Esophagus squamous epithelium (tissue), 5 donors: ENCODE measurements at regions not wholly inside any gene's neighbourhood (a gene's known extent, or its start where the extent isn't known, plus 50 kb on each side); places are given as distances from the start of the nearest gene placed in this dataset.

Source experiments
- DNase-seq: peaks from one replicate; lab custom pipeline; 2025; lab: John Stamatoyannopoulos, UW
- H3K27ac ChIP-seq, 4 donors: fragments of 200-600 bp; sonication (generic); one replicate each; pipeline ENCODE4 v1.5.1; 2016 to 2019; ENCODE audit warnings: mild to moderate bottlenecking in 1 of 4
- H3K27me3 ChIP-seq, 4 donors: fragments of 200-600 bp; sonication (generic); 1 replicate in 3 of 4; 2 replicates in 1 of 4; pipeline versions ENCODE4 v1.5.1 to v1.6.0; 2017 to 2021; ENCODE audit warnings: antibody characterized with exemption in 1 of 4
- H3K36me3 ChIP-seq, 3 donors: fragments of 200-600 bp; sonication (generic); one replicate each; pipeline ENCODE4 v1.5.1; 2016 to 2019
- H3K4me1 ChIP-seq, 3 donors: fragments of 200-600 bp; sonication (generic); one replicate each; pipeline ENCODE4 v1.5.1; 2017 to 2019
- H3K4me3 ChIP-seq, 4 donors: fragments of 200-600 bp; sonication (generic); 1 replicate in 3 of 4; 2 replicates in 1 of 4; pipeline ENCODE4 v1.5.1; 2016 to 2019; ENCODE audit warnings: mild to moderate bottlenecking in 2 of 4, moderate library complexity in 1 of 4
- H3K9me3 ChIP-seq, 3 donors: fragments of 200-600 bp; sonication (generic); one replicate each; pipeline ENCODE4 v1.5.1; 2016 to 2019
- POLR2A ChIP-seq, 4 donors: fragments of 450-650 bp; IDR thresholded peaks; one replicate each; pipeline ENCODE4 v1.6.1; 2017; ENCODE audit warnings: antibody characterized with exemption in 4 of 4, mild to moderate bottlenecking in 4 of 4, moderate library complexity in 3 of 4
- WGBS, 2 donors: methylation state at CpG; one replicate each; pipeline ENCODE4 v1.1.5; 2018; 5-methylcytosine and 5-hydroxymethylcytosine counted together
- intact Hi-C: fragments of 100-400 bp; cut with DNase I; formaldehyde crosslinking; loops from one replicate; pipeline ENCODE4 v1.15.0; 2022
- TF ChIP-seq, protein P1 (sequence below), 6 experiments: fragments of 450-650 bp in 4 of 6; fragments of 200-600 bp in 2 of 6; sonication (generic) in 2 of 6; IDR thresholded peaks; one replicate each; pipeline ENCODE4 v1.5.1; 2016 to 2019; ENCODE audit warnings: antibody characterized with exemption in 6 of 6, mild to moderate bottlenecking in 4 of 6, moderate library complexity in 4 of 6
- donor health status: DM: yes; HTN: yes; CAD: no.

DNA sequence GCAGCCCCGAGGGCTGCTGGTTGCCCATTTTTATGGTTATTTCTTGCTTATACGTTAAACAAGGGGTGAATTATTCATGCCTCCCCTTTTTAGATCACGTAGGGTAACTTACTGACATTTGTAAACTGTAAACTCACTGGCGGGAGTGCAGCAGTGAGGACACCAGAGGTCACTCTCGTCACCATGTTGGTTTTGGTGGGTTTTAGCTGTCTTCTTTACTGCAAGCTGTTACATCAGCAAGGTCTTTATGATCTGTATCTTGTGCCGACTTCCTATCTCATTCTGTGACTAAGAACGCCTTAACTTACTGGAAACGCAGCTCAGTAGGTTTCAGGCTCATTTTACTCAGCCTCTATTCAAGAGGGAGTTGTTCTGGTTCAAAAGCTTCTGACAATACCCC, 155.0 kb upstream of the PRDM9 start:
- H3K36me3 ChIP-seq: no peaks in the 10 kb centered on the region
- no peaks in the 10 kb centered on the region for H3K4me1 ChIP-seq
- intact Hi-C loops: no loop called here
- no peak for DNase-seq
- WGBS, 2 donors: 59 to 66% methylated on average over 8 of the region's 8 CpGs
- no peaks in the 10 kb centered on the region for H3K27me3 ChIP-seq
- H3K9me3 ChIP-seq: peaks cover 0 to 4% (median 0%) of the 10 kb centered on the region in 3 donors
- TF ChIP-seq, protein P1, sequence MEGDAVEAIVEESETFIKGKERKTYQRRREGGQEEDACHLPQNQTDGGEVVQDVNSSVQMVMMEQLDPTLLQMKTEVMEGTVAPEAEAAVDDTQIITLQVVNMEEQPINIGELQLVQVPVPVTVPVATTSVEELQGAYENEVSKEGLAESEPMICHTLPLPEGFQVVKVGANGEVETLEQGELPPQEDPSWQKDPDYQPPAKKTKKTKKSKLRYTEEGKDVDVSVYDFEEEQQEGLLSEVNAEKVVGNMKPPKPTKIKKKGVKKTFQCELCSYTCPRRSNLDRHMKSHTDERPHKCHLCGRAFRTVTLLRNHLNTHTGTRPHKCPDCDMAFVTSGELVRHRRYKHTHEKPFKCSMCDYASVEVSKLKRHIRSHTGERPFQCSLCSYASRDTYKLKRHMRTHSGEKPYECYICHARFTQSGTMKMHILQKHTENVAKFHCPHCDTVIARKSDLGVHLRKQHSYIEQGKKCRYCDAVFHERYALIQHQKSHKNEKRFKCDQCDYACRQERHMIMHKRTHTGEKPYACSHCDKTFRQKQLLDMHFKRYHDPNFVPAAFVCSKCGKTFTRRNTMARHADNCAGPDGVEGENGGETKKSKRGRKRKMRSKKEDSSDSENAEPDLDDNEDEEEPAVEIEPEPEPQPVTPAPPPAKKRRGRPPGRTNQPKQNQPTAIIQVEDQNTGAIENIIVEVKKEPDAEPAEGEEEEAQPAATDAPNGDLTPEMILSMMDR (IDR thresholded peaks at IDR 0.05): no peak
- no peak for TF ChIP-seq POLR2A (IDR thresholded peaks at IDR 0.05)
- no peak overlapping the region for H3K4me3 ChIP-seq
- H3K27ac ChIP-seq: no peak overlapping the region

DNA sequence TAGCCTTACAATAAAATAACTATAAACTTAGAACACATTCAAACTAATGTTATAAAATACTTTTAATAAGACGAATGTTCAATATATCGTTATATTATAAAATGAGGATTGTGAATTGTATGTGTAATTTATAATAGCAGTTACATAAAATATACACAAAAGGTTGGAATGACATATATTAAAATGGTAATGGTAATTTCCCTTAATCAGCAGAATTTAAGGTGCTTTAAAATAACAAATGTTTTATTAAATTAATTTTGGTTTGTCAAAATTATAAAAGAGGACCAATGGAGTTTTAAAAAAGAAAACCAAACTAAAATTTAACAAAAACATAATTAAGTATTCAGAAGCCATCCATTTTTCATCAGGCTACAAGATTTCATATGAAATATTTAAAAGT, 164.3 kb upstream of the PRDM9 start:
- no peaks in the 10 kb centered on the region for H3K27me3 ChIP-seq
- H3K4me3 ChIP-seq: no peak overlapping the region
- H3K27ac ChIP-seq: no peak overlapping the region
- intact Hi-C loops: no loop called here
- TF ChIP-seq, protein P1 (IDR thresholded peaks at IDR 0.05): no peak
- TF ChIP-seq POLR2A (IDR thresholded peaks at IDR 0.05): no peak
- DNase-seq: no peak
- WGBS, 2 donors: 85% methylated on average over 2 of the region's 2 CpGs
- H3K4me1 ChIP-seq: no peaks in the 10 kb centered on the region
- no peaks in the 10 kb centered on the region for H3K9me3 ChIP-seq
- no peaks in the 10 kb centered on the region for H3K36me3 ChIP-seq

DNA sequence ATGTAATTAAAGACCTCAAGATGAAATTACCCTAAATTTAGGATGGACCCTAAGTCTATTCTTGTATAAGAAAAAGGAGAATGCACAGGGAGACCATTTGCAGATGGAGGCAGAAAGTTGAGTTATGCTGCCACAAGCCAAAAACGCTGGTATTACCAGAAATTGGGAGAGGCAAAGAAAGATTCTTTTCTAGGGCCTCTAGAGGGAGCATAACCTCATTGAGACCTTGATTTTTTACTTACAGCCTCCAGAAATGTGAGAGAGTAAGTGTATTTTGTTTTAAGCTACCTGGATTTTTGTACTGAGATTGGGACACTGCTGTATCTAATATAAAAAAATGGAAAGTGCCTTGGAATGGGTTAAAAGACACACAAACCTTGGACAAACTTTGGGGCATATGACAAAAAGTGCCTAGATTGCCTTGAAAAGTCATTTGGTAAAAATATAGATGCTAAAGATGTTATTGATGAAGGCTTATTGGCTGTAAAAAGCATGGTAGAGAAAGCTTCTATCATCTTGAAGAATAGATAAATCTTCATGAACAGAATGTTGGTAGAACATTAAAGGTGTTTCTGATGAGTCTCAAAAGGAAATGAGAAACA, 174.7 kb upstream of the PRDM9 start:
- Histone ChIP-seq H3K9me3 (no peaks in the 10 kb centered on the region), H3K27ac (no peak overlapping the region), H3K27me3 (no peaks in the 10 kb centered on the region), H3K4me1 (no peaks in the 10 kb centered on the region), H3K36me3 (no peaks in the 10 kb centered on the region), H3K4me3 (no peak overlapping the region)
- no peak for DNase-seq
- WGBS, 2 donors: 19 to 21% methylated on average over 1 of the region's 1 CpG
- intact Hi-C loops: no loop called here
- TF ChIP-seq POLR2A (IDR thresholded peaks at IDR 0.05): no peak
- TF ChIP-seq, protein P1 (IDR thresholded peaks at IDR 0.05): no peak

DNA sequence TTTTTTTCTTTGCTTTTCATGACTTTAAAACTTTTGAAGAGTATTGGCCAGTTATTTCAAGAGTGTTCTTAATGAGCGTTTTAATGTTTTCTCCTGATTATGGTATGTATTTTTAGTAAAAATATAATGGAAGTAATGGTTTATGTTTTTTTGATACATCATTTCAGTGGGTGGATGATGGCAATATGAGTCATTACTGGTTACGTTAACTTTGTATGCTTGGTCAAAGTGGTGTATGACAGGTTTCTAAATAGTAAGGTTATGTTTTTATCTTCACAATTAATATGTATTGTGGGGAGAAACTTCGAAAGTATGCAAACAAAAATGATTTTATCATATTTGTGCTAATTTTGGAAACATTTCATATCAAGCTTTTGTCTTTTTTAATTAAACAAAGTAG, 176.7 kb upstream of the PRDM9 start:
- Histone ChIP-seq H3K4me3 (no peak overlapping the region), H3K9me3 (no peaks in the 10 kb centered on the region), H3K27me3 (no peaks in the 10 kb centered on the region), H3K4me1 (no peaks in the 10 kb centered on the region), H3K27ac (no peak overlapping the region), H3K36me3 (no peaks in the 10 kb centered on the region)
- TF ChIP-seq, protein P1 (IDR thresholded peaks at IDR 0.05): no peak
- TF ChIP-seq POLR2A (IDR thresholded peaks at IDR 0.05): no peak
- WGBS, 2 donors: 51 to 57% methylated on average over 3 of the region's 3 CpGs
- no peak for DNase-seq
- intact Hi-C loops: no loop called here

DNA sequence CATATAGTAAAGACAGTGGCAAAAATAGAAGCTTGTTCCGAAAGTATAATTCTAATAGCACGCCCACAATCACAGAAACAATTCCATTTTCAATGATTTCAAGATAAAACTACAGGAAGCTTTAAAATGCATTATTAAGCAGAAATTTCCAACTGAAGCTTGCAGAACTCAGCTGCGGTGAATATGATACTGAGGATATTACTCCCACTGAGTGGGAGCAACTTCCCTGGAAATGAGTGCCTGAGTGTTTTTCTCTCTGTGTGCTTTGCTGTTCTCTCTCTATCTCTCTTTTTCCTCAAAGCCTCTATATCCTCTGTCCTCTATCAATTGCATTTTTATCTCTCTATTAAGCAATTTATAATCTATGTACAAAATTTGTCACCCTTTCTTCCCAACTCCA, 187.5 kb upstream of the PRDM9 start:
- Histone ChIP-seq H3K27me3 (no peaks in the 10 kb centered on the region), H3K27ac (no peak overlapping the region), H3K4me3 (no peak overlapping the region), H3K36me3 (no peaks in the 10 kb centered on the region), H3K4me1 (no peaks in the 10 kb centered on the region), H3K9me3 (peaks cover 0 to 6% (median 0%) of the 10 kb centered on the region in 3 donors)
- intact Hi-C loops: no loop called here
- no peak for DNase-seq
- TF ChIP-seq, protein P1 (IDR thresholded peaks at IDR 0.05): no peak
- TF ChIP-seq POLR2A (IDR thresholded peaks at IDR 0.05): no peak
- 76 to 85% methylated on average over 3 of the region's 3 CpGs for WGBS, 2 donors
